ENCODE measurements at regions not wholly inside any gene's neighbourhood (a gene's known extent, or its start where the extent isn't known, plus 50 kb on each side); places are given as distances from the start of the nearest gene placed in this dataset.

DNA sequence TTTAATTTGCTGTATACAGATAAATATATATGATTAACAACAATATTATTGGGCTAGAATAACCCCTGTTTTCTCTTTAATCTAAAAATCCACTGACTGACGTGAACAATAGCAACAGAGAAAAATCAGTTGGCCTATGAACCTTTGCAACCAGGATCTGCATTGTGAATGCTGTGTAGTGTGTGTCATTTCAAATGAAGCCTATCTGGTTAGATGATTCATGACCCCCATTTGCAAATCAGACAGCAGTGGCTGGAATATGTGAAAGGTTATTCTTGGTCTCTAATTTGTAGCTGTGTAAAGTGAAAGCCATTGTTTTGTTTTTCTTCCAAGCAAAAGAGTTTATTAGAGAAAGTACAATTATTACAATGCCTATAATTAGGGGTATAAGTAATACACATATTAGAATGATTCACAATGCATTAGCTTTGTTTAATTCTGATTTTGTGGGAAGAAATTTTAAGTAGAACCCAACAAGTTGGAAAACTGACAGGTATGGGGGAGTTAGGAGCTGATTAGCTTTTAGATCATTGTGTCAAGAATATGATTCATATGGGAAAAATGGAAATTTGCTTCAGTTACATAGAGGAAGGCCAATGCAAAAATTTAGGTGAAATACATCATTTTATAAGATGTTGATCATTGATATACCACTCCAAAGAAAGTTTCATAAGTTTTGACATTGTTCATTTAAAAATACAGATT, 1362.2 kb upstream of the TMEFF2 start:
- no peak for DNase-seq (ENCODE audit: insufficient read length, low spot score)
- FAIRE-seq: no peak
- TF ChIP-seq, protein P1, sequence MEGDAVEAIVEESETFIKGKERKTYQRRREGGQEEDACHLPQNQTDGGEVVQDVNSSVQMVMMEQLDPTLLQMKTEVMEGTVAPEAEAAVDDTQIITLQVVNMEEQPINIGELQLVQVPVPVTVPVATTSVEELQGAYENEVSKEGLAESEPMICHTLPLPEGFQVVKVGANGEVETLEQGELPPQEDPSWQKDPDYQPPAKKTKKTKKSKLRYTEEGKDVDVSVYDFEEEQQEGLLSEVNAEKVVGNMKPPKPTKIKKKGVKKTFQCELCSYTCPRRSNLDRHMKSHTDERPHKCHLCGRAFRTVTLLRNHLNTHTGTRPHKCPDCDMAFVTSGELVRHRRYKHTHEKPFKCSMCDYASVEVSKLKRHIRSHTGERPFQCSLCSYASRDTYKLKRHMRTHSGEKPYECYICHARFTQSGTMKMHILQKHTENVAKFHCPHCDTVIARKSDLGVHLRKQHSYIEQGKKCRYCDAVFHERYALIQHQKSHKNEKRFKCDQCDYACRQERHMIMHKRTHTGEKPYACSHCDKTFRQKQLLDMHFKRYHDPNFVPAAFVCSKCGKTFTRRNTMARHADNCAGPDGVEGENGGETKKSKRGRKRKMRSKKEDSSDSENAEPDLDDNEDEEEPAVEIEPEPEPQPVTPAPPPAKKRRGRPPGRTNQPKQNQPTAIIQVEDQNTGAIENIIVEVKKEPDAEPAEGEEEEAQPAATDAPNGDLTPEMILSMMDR (IDR thresholded peaks at IDR 0.05; ENCODE audit: insufficient read depth, missing control alignments): no peak

DNA sequence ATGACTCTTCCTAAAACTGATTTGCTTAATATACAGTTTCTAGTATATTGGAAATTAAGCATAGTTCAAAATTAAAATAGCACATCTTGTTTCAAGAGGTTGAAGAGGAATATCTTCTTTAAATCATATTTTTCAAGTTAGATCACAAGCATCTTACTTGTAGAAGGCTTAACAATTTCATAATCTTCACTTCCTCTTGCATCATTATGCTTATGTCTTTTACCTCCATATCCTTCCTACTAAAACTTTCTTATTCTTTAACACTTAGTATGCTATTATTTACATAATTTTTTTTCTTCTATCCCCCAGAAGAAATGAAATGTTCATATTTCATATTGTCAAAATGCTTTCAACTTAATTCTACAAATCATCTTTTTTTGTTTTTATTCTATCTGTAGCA, 1354.9 kb upstream of the TMEFF2 start:
- FAIRE-seq (no peak), DNase-seq (ENCODE audit: insufficient read length, low spot score) (no peak)
- TF ChIP-seq, protein P1 (IDR thresholded peaks at IDR 0.05; ENCODE audit: insufficient read depth, missing control alignments): no peak

DNA sequence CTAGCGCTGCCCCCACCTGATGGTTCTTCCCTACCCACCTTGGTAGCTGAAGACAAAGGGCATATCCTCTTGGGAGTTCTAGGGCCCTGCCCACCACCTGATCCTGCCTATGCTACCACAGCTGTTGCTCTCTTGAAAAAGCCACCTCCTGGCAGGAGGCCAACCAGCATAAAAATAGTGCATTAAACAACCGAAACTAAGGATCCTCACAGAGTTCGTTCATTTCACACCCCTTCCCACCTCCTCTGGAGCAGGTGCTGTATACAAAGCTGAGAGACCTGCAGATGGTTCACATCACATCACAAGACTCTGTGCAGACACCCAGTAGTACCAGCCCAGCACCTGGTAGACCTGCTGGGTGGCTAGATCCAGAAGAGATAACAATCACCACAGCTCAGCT, 1348.0 kb upstream of the TMEFF2 start:
- no peak for DNase-seq (ENCODE audit: insufficient read length, low spot score)
- FAIRE-seq: no peak
- TF ChIP-seq, protein P1 (IDR thresholded peaks at IDR 0.05; ENCODE audit: insufficient read depth, missing control alignments): no peak

DNA sequence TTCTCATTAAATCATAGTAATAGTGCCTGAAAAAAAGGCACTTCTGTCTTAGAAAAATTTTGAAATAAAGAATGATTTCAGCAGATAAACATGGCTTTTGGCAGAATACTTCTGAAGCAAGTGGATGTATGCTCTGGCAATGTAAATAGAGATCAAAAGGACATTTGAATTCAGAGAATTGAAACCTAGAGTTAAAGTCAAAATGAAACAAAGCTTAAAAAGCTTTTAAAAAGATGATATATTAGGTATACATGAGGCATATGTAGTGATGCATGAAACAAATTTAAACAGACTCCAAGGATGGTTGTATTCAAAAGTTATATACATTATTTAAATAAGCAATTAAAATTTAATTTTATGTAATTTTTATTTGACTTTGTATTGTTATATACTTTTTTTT, 1344.5 kb upstream of the TMEFF2 start:
- TF ChIP-seq, protein P1 (IDR thresholded peaks at IDR 0.05; ENCODE audit: insufficient read depth, missing control alignments): no peak
- FAIRE-seq (no peak), DNase-seq (ENCODE audit: insufficient read length, low spot score) (no peak)

DNA sequence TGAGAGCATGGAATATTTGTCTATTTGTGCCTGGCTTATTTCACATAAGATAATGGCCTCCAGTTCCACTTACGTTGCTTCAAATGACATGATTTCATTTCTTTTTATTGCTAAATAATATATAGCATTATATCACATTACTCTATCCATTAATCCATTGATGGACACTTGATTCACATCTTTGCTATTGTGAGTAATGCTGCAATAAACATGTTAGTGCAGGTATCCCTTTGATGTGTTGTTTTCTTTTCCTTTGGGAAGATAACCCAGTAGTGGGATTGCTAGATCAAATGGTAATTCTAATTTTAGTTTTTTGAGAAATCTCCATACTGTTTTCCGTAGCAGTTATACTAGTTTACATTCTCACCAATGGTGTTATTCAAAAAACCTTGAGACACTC, 1343.3 kb upstream of the TMEFF2 start:
- TF ChIP-seq, protein P1 (IDR thresholded peaks at IDR 0.05; ENCODE audit: insufficient read depth, missing control alignments): no peak
- no peak for DNase-seq (ENCODE audit: insufficient read length, low spot score)
- FAIRE-seq: no peak

DNA sequence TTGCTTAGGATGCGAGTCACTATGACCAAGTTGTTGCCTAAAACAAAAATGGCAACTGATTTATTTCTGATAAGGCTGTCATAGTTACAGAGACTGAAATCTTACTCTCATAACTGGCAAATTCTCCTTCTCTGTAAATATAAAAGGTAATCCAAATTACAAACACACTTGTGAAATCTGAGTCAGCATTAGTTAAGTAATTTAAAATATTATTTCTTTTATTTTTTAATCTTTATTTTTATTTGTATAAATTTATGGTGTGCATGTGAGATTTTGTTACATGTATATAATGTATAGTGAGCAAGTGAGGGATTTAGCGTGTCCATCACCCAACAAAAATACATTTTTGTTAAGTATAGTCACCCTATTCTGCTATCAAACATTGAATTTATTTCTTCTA, 1342.8 kb upstream of the TMEFF2 start:
- FAIRE-seq: no peak
- TF ChIP-seq, protein P1 (IDR thresholded peaks at IDR 0.05; ENCODE audit: insufficient read depth, missing control alignments): no peak
- DNase-seq (ENCODE audit: insufficient read length, low spot score): no peak

DNA sequence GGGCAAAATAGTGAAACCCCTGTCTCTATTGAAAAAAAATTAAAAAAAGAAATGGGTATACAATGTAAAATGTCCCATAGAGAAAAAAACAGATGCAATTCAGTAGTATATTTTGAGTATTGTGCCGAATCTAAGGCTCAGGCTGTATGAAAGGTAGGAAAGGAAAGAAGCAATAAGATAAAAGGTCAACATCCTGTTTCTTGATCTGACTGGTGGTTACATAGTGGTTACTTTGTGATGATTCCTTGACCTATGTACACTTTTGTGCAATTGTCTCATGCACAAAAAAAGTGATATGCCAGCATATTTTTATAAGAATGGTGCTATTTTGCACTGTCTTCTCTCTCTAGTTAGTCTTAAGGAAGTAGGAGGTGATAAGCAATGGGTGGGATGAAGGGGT, 1333.7 kb upstream of the TMEFF2 start:
- no peak for FAIRE-seq
- no peak for DNase-seq (ENCODE audit: insufficient read length, low spot score)
- TF ChIP-seq, protein P1 (IDR thresholded peaks at IDR 0.05; ENCODE audit: insufficient read depth, missing control alignments): no peak

All from D721Med (cell line).